ENCODE measurements at regions not wholly inside any gene's neighbourhood (a gene's known extent, or its start where the extent isn't known, plus 50 kb on each side); places are given as distances from the start of the nearest gene placed in this dataset.

DNA sequence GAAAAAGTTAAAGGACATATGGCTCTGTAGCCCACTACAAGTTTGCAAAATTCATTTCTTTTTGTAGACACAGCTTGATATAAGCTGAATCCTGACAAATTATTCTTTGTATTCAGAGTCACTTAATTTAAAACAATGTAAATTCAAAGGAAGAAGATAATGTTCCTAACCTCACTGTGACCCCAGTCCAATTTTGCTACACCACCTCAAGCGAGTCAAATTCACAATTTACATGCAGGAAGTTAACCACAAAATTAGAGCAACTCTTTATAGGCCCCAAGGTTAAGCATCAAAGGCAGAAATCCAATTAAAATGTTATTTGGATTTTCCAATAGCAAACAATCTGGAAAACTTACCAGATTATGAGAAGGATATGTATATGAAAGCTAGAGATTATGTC lies 119.5 kb upstream of the CNTN6 start:
- no peak overlapping the region for H3K4me3 ChIP-seq (ENCODE audit: low read depth, low read length)
- TF ChIP-seq, protein P1, sequence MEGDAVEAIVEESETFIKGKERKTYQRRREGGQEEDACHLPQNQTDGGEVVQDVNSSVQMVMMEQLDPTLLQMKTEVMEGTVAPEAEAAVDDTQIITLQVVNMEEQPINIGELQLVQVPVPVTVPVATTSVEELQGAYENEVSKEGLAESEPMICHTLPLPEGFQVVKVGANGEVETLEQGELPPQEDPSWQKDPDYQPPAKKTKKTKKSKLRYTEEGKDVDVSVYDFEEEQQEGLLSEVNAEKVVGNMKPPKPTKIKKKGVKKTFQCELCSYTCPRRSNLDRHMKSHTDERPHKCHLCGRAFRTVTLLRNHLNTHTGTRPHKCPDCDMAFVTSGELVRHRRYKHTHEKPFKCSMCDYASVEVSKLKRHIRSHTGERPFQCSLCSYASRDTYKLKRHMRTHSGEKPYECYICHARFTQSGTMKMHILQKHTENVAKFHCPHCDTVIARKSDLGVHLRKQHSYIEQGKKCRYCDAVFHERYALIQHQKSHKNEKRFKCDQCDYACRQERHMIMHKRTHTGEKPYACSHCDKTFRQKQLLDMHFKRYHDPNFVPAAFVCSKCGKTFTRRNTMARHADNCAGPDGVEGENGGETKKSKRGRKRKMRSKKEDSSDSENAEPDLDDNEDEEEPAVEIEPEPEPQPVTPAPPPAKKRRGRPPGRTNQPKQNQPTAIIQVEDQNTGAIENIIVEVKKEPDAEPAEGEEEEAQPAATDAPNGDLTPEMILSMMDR (IDR thresholded peaks at IDR 0.05; ENCODE audit: insufficient read depth, low read depth, low read length, missing control alignments): no peak
- no peak for DNase-seq (ENCODE audit: low read depth)

- TF ChIP-seq, protein P1 (IDR thresholded peaks at IDR 0.05; ENCODE audit: insufficient read depth, low read depth, low read length, missing control alignments): no peak
- no peak overlapping the region for H3K4me3 ChIP-seq (ENCODE audit: low read depth, low read length)
- DNase-seq (ENCODE audit: low read depth): no peak
These were observed 116.8 kb upstream of the CNTN6 start for GRCh38 chr3:976006-976405.

GRCh38 chr3:981156-981555 lies 111.7 kb upstream of the CNTN6 start:
- no peak for DNase-seq (ENCODE audit: low read depth)

DNA sequence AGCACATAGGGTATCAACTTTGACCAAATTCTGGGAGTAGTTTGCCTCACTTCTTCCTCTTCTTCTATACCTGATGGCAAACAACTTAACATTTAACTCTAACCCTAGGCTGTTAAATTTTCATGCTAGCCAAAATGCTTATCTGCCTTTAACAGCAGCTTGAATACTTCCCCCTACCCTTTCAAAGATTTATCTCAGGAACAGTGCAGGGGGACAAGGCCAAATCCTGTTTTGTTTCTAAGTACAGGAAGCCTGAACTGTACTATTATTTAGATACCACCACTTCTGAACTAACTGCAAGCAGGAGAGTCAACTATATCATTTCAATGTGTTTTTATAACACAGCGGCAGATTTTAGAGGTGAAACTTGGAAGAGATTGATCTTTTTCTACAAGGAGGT lies 104.0 kb upstream of the CNTN6 start:
- no peak for DNase-seq (ENCODE audit: low read depth)
- TF ChIP-seq, protein P1 (IDR thresholded peaks at IDR 0.05; ENCODE audit: insufficient read depth, low read depth, low read length, missing control alignments): no peak

More at GRCh38 chr3:981156-981555, 111.7 kb upstream of the CNTN6 start:
- TF ChIP-seq, protein P1 (IDR thresholded peaks at IDR 0.05; ENCODE audit: insufficient read depth, low read depth, low read length, missing control alignments): no peak
- no peak overlapping the region for H3K4me3 ChIP-seq (ENCODE audit: low read depth, low read length)

DNA sequence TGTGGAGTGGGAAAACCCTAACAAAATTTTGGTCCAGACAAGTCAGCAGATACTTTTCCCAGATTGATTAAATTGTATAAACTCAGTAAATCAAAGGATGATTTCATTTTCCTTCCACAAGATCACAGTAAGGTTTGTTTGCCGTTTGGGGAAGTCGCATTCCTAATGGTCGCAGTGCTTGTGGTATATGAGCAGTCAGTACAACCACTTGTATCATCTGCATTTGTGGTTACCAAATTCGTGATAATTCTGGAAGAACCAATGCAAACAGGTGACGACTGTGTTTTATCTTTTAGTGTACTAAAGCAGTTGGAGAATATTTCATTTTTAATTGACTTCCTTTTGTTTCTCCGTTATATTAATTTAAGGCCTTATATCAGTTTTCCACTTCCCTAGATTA lies 100.0 kb upstream of the CNTN6 start:
- H3K4me3 ChIP-seq (ENCODE audit: low read depth, low read length): no peak overlapping the region
- no peak for DNase-seq (ENCODE audit: low read depth)
- TF ChIP-seq, protein P1 (IDR thresholded peaks at IDR 0.05; ENCODE audit: insufficient read depth, low read depth, low read length, missing control alignments): no peak

More for the DNA sequence above, 104.0 kb upstream of the CNTN6 start:
- no peak overlapping the region for H3K4me3 ChIP-seq (ENCODE audit: low read depth, low read length)

DNA sequence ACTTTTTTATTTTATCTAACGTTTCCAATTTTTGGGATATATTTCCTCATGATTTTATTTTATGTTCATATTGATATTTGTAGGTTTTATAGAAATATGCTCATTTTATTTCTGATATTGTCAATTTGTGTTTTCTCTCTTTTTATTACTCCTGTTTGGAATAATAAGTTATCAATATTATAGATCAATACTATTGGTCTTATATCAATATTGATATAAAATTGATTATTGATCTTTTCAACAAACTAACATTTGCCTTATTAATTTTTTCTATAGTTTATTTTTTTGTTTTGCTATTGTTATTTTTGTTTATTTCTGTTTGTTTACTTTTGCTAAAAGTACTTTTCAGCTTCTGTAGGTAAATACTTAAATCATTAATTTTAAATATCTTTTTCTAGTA lies 90.8 kb upstream of the CNTN6 start:
- H3K4me3 ChIP-seq (ENCODE audit: low read depth, low read length): no peak overlapping the region
- DNase-seq (ENCODE audit: low read depth): no peak
- TF ChIP-seq, protein P1 (IDR thresholded peaks at IDR 0.05; ENCODE audit: insufficient read depth, low read depth, low read length, missing control alignments): no peak

DNA sequence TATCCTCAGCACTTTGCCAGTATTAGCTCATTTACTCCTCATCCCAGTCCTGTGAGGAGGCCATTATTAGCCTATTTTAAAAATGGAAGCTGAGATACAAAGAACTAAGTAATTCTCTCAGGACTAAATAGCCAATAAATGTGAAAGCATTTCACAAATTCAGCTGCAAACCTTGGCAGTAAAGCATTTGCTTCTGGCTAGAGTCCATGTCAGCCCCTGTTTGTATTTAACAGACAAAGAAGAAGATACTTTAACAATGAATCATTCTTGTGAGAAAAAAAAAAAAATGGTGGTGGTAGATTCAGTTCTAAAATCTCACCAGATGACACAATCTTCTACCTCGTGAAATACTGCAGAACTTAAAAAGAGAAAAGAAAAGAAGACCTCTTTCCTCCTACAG lies 85.0 kb upstream of the CNTN6 start:
- TF ChIP-seq, protein P1 (IDR thresholded peaks at IDR 0.05; ENCODE audit: insufficient read depth, low read depth, low read length, missing control alignments): no peak
- DNase-seq (ENCODE audit: low read depth): no peak
- no peak overlapping the region for H3K4me3 ChIP-seq (ENCODE audit: low read depth, low read length)
